ENCODE measurements at regions not wholly inside any gene's neighbourhood (a gene's known extent, or its start where the extent isn't known, plus 50 kb on each side); places are given as distances from the start of the nearest gene placed in this dataset.

DNA sequence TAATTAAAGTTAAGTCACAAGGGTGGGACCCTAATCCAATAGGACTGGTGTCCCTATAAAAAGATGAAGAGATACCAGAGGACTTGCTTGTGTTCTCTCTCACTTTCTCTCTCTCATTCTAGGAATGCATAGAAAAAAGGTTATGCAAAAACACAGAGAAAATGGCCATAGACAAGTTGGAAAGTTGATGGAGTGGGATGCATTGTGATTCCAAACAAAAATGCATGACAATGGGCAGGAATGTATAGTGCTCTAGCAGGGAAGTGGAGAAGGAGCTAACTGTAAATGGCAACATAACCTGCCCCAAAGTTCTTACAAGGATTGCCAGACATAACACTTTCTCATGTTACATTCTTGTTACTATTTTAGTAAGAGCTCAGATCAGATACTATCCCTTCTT, 301.6 kb upstream of the LRATD1 start:
- H3K36me3 ChIP-seq: no peaks in the 10 kb centered on the region
- intact Hi-C loops (cut with DNase I): no loop called here
- TF ChIP-seq, protein P1, sequence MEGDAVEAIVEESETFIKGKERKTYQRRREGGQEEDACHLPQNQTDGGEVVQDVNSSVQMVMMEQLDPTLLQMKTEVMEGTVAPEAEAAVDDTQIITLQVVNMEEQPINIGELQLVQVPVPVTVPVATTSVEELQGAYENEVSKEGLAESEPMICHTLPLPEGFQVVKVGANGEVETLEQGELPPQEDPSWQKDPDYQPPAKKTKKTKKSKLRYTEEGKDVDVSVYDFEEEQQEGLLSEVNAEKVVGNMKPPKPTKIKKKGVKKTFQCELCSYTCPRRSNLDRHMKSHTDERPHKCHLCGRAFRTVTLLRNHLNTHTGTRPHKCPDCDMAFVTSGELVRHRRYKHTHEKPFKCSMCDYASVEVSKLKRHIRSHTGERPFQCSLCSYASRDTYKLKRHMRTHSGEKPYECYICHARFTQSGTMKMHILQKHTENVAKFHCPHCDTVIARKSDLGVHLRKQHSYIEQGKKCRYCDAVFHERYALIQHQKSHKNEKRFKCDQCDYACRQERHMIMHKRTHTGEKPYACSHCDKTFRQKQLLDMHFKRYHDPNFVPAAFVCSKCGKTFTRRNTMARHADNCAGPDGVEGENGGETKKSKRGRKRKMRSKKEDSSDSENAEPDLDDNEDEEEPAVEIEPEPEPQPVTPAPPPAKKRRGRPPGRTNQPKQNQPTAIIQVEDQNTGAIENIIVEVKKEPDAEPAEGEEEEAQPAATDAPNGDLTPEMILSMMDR (IDR thresholded peaks at IDR 0.05): no peak
- H3K4me1 ChIP-seq: no peaks in the 10 kb centered on the region
- H3K9me3 ChIP-seq: no peaks in the 10 kb centered on the region
- DNase-seq (ENCODE audit: low spot score in 2 of 2): no peak
- H3K27me3 ChIP-seq: no peaks in the 10 kb centered on the region
- no peak overlapping the region for H3K4me3 ChIP-seq
- no peak overlapping the region for H3K27ac ChIP-seq

DNA sequence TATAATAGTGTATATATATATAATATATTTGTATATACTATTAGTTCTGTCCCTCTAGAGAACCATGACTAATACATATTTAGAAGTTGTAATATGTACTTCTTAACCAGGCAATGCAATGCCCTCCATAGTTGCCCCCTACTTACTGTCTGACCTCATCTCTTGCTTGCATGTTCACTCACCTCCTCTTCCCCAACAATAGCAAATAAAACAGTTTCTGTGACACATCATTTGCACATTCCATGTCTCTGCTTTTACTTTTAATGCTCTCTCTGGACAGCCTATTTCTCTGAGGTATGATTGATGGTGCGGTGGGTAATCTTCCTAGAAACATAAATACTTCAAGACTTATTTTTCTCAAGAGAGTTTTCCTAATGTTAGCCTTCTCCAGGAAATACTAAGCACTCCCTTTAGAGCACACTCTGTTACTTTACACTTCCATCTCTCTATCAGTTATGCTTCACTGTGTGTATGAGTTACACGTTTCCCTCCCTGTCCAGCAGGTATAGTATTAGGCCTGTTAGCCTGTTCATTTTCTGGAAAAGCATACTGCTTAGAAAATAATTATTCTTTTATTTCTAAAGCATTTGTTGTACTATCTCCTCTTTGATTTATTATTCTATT, 295.6 kb upstream of the LRATD1 start:
- H3K4me3 ChIP-seq: no peak overlapping the region
- no peak for DNase-seq (ENCODE audit: low spot score in 2 of 2)
- H3K27me3 ChIP-seq: no peaks in the 10 kb centered on the region
- TF ChIP-seq, protein P1 (IDR thresholded peaks at IDR 0.05): no peak
- H3K9me3 ChIP-seq: no peaks in the 10 kb centered on the region
- no peaks in the 10 kb centered on the region for H3K36me3 ChIP-seq
- intact Hi-C loops (cut with DNase I): no loop called here
- H3K27ac ChIP-seq: no peak overlapping the region
- no peaks in the 10 kb centered on the region for H3K4me1 ChIP-seq

DNA sequence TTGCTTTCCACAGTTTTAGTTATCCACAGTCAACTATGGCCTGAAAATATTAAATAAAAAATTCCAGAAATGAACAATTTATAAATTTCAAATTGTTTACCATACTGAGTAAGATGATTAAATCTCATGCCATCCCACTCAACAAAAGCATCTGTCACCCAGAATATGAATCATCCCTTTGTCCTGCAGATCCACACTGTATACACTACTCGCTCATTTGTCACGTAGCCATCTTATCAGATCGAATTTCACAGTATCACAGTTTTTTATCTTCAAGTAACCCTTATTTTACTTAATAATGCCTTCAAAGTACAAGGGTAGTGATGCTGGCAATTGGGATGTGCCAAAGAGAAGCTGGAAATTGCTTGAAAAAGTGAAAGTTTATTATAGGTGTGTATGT, 291.8 kb upstream of the LRATD1 start:
- Histone ChIP-seq H3K9me3 (no peaks in the 10 kb centered on the region), H3K27ac (no peak overlapping the region), H3K36me3 (no peaks in the 10 kb centered on the region), H3K4me1 (no peaks in the 10 kb centered on the region), H3K4me3 (no peak overlapping the region), H3K27me3 (no peaks in the 10 kb centered on the region)
- DNase-seq (ENCODE audit: low spot score in 2 of 2): no peak
- TF ChIP-seq, protein P1 (IDR thresholded peaks at IDR 0.05): no peak
- intact Hi-C loops (cut with DNase I): no loop called here

DNA sequence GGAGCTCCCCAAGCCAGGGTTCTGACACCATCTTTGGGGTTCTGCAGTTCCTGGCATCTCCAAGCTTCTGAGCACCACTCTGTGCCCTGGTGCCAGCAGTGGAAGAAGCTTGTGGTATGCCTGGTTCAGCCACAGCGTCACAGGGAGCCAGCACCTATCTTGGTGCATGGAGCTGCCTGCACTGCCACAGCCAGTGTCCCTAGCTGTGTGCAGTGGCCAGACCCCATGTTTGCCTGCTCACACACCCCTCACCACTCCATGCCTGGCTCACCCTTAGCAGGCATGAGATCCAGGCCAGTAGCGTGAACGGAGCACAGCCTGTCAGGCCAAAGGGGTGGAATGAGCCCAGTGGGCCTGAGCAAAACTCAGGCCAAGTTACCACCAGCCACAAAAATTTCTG, 290.2 kb upstream of the LRATD1 start:
- Histone ChIP-seq H3K27ac (no peak overlapping the region), H3K27me3 (no peaks in the 10 kb centered on the region), H3K4me3 (no peak overlapping the region), H3K4me1 (no peaks in the 10 kb centered on the region), H3K36me3 (no peaks in the 10 kb centered on the region), H3K9me3 (no peaks in the 10 kb centered on the region)
- intact Hi-C loops (cut with DNase I): no loop called here
- TF ChIP-seq, protein P1 (IDR thresholded peaks at IDR 0.05): no peak
- no peak for DNase-seq (ENCODE audit: low spot score in 2 of 2)

DNA sequence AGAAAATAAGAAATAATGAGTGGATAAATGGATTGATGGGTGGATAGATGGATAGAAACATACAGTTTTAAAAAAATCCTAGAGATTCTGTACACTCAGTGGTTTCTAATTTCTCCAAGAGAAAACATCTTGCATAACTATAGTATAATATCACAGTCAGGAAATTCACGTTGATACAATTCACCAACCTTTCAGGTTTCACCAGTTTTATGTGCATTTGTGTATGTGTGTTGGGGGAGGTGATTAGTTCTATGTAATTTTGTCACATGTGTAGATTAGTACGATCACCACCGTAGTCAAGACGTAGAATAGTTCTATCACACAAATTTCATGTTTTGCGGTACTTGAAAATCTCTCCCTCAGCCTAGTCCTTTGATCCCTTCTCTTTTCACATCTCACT, 288.2 kb upstream of the LRATD1 start:
- Histone ChIP-seq H3K27me3 (no peaks in the 10 kb centered on the region), H3K27ac (no peak overlapping the region), H3K9me3 (no peaks in the 10 kb centered on the region), H3K4me3 (no peak overlapping the region), H3K4me1 (no peaks in the 10 kb centered on the region), H3K36me3 (no peaks in the 10 kb centered on the region)
- intact Hi-C loops (cut with DNase I): no loop called here
- TF ChIP-seq, protein P1 (IDR thresholded peaks at IDR 0.05): no peak
- no peak for DNase-seq (ENCODE audit: low spot score in 2 of 2)

DNA sequence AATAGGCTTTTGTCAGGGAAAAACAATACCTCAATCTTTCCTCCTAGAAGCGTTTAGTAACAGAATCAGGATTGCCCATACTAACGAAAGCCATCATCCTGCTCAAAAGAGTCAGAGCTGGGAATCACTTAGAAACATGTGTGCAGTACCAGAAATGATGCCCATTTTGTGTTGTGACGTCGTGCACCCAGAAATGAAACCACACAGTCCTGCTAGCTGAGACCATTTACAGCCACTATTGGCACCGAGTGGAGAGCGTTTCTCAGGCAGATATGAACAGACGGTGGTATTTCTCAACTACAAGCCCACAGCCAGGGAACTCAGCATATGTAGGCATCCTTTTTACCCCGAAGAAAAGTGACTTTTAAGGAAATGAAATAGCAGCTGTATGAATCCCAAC, 284.3 kb upstream of the LRATD1 start:
- Histone ChIP-seq H3K27me3 (no peaks in the 10 kb centered on the region), H3K4me3 (no peak overlapping the region), H3K9me3 (no peaks in the 10 kb centered on the region), H3K27ac (no peak overlapping the region), H3K36me3 (no peaks in the 10 kb centered on the region), H3K4me1 (no peaks in the 10 kb centered on the region)
- intact Hi-C loops (cut with DNase I): no loop called here
- no peak for DNase-seq (ENCODE audit: low spot score in 2 of 2)
- TF ChIP-seq, protein P1 (IDR thresholded peaks at IDR 0.05): no peak
